ENCODE measurements at regions not wholly inside any gene's neighbourhood (a gene's known extent, or its start where the extent isn't known, plus 50 kb on each side); places are given as distances from the start of the nearest gene placed in this dataset.

DNA sequence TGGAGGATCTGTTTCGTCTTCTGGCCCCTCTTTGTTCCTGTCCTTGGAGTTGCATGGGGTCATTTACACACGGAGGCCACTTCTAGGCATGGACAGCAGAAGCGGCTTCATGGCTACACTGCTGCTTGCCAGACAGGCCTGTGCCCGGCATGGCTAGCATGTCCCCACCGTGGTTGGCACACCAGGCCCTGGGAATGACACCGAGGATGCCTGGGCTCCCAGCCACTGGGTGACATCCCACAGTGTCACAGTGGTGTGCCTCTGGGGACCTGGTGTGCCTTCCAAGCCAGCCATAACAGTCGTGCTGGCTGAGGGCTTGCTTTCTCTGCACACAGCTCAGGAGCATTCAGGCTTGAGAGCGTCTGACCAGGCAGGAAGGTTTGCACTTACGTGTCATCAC is 910.1 kb downstream of the TBC1D22A start:
- no peak for TF ChIP-seq GATA2 (IDR thresholded peaks at IDR 0.05; ENCODE audit: low read depth, low read length)
- no peak for TF ChIP-seq GATA3 (IDR thresholded peaks at IDR 0.05; ENCODE audit: low read depth, low read length)

DNA sequence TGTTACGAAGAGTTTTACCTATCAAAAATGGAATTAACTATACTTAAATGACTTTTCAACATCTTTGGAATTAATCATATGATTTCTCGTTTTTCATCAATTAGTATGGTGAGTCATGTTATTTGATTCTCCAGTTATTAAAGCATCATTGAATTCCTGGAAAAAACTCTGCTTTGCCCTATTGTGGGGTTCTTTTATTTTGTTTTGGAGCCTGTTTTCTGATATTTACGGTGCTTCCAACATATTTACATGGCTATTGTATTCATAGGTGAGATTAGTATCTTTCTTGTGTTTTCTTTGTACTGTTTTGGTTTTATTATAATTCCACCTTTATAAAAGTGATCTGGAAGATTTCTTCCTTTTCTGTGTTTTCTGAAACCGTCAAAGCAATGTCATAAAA is 902.7 kb downstream of the TBC1D22A start:
- TF ChIP-seq GATA3 (IDR thresholded peaks at IDR 0.05; ENCODE audit: low read depth, low read length) (no peak), GATA2 (IDR thresholded peaks at IDR 0.05; ENCODE audit: low read depth, low read length) (no peak)

DNA sequence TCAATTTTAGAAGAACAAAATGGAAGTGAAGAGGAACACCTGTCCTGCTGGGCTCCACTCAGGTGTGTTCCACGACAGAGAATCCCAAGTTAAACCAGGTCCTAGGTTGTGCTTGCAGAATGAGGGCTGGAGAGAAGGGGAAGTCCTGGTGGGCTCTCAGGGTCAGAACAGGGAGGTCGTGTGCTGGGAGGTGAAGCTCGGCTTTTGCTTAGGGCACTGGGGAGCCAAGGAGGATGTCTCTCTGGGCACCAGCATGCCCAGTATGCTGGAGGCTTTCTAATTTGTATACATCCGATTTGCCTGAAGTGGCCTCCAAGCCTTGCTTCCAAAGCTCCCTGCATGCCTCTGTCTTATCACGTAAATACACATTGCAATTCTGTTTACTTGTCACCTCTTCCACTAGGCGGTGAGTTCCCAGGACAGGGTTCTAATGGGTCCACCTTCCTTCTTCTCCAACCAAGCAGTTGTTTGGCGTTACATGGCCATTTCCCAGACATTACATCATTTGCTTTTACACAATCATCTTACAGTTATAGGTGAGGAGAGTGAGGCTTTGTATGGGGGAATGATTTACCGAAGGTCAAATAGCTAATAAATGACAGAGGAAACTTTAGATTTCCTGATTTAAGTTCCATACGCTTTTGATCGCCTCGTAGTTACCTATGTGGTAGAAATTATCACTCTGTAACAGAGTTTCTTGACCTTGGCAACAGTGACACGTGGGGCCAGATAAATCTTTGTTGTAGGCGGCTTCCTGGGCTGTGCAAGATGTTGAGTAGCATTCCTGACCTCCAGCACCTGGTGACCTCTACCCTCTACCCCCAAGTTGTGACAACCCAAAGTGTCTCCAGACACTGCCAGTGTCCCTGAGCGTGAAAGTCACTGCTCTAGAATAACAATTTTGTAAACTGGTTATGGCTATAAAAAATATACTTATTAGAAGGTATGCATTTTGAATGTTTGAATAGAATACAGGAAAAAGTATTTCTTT is 901.5 kb downstream of the TBC1D22A start:
- no peak for TF ChIP-seq GATA3 (IDR thresholded peaks at IDR 0.05; ENCODE audit: low read depth, low read length)
- TF ChIP-seq GATA2 (IDR thresholded peaks at IDR 0.05; ENCODE audit: low read depth, low read length), result no peak

DNA sequence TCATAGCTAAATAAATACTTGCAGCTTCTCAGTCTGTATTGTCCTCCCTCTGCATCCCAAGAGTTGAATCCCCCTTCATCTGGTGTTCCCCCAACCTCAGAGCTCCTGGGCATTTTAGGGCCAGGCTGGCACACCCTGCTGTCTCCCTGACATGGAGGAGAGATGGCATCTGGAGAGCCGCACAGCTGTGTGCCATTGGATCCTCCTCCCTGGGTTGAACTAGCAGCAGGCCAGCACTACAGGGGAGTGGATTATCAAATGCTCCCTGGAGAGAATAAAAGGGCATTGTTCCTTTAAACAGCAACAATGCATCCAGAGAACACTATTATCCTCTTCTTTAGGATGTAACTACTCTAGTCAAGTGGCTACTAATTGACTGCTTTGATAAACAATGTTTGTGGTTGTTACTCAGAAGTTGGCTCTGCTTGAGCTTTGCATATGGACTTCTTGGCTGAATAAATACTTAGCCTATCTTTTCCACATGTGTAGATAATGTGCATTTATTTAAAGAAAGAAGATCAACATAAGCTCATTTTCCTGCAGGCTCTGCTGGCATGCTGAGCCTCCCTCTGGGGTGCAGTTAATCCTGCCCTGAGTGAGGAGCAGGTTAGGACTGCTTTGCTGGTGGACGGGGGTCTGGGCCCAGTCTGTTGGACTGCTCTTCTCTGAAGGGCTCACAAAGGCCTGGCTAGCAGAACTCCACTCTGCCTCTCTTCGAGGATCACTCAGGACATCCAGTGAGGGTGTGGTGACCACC is 897.2 kb downstream of the TBC1D22A start:
- TF ChIP-seq GATA2 (IDR thresholded peaks at IDR 0.05; ENCODE audit: low read depth, low read length), result no peak
- TF ChIP-seq GATA3 (IDR thresholded peaks at IDR 0.05; ENCODE audit: low read depth, low read length), result no peak

DNA sequence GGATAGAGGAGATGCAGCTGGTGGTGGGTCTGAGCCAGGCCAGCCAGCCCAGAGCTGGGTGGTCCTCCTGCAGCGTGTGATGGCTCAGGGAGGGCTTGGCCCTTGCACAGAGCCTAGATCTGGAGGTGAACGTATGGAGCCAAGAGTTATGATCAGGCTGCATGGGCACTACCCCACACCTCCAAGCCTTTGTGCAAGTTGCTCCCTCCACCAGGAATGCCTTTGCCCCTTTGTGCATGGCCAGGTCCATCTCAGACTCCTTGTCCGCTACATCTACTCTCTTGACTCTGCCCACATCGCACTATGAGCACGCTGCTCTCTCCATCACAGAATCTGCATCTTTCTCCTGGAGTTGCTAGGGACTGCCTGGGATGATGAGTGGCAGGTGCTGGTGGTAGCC is 895.7 kb downstream of the TBC1D22A start:
- TF ChIP-seq GATA2 (IDR thresholded peaks at IDR 0.05; ENCODE audit: low read depth, low read length) (no peak), GATA3 (IDR thresholded peaks at IDR 0.05; ENCODE audit: low read depth, low read length) (no peak)

DNA sequence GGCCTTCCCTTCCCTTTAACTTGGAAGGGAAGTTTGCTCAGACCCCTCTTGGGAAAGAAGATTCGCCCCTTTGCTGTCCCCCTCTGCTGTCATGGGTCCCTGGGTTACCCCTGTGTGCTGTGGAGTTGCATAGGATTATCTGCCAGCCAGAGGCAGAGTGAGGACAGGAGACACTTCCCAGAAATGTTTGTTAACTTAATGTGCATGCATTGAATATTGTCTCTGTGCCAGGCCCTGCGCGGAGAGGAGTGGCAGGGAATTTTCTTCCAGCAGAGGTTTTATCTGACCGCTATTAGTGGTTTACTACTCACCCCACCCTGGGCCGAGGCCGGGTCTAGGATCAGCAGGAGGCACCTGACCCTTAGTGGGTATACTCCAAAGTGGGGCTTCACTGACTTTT is 894.8 kb downstream of the TBC1D22A start:
- TF ChIP-seq GATA2 (IDR thresholded peaks at IDR 0.05; ENCODE audit: low read depth, low read length) (no peak), GATA3 (IDR thresholded peaks at IDR 0.05; ENCODE audit: low read depth, low read length) (no peak)

- no peak for TF ChIP-seq GATA3 (IDR thresholded peaks at IDR 0.05; ENCODE audit: low read depth, low read length)
- TF ChIP-seq GATA2 (IDR thresholded peaks at IDR 0.05; ENCODE audit: low read depth, low read length), result no peak
Measured at GRCh38 chr22:47656806-47657205, 894.4 kb downstream of the TBC1D22A start.

- no peak for TF ChIP-seq GATA2 (IDR thresholded peaks at IDR 0.05; ENCODE audit: low read depth, low read length)
- no peak for TF ChIP-seq GATA3 (IDR thresholded peaks at IDR 0.05; ENCODE audit: low read depth, low read length)
Measured at GRCh38 chr22:47655930-47656329, 893.5 kb downstream of the TBC1D22A start.

- TF ChIP-seq GATA2 (IDR thresholded peaks at IDR 0.05; ENCODE audit: low read depth, low read length) (no peak), GATA3 (IDR thresholded peaks at IDR 0.05; ENCODE audit: low read depth, low read length) (no peak)
Measured at GRCh38 chr22:47654922-47655491, 892.6 kb downstream of the TBC1D22A start.

DNA sequence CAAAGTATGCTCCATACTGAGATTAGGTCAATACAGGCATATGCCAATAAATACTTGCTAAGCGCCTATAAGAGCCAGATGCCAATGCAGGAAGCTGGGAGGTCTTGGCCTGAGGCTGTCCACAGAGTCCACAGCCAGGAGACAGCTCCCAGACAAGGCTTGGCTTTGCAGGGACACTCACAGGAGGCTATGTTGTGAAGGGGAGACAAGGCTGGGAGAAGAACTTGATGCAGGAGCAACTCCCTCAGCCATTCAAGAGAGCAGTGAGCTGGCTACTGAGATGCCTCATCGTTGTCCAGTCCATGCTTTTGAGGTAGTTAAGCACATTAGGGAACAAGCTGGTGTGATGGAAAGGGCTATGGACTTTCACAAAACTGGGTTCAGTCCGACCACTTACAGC is 891.5 kb downstream of the TBC1D22A start:
- TF ChIP-seq GATA3 (IDR thresholded peaks at IDR 0.05; ENCODE audit: low read depth, low read length) (no peak), GATA2 (IDR thresholded peaks at IDR 0.05; ENCODE audit: low read depth, low read length) (no peak)

DNA sequence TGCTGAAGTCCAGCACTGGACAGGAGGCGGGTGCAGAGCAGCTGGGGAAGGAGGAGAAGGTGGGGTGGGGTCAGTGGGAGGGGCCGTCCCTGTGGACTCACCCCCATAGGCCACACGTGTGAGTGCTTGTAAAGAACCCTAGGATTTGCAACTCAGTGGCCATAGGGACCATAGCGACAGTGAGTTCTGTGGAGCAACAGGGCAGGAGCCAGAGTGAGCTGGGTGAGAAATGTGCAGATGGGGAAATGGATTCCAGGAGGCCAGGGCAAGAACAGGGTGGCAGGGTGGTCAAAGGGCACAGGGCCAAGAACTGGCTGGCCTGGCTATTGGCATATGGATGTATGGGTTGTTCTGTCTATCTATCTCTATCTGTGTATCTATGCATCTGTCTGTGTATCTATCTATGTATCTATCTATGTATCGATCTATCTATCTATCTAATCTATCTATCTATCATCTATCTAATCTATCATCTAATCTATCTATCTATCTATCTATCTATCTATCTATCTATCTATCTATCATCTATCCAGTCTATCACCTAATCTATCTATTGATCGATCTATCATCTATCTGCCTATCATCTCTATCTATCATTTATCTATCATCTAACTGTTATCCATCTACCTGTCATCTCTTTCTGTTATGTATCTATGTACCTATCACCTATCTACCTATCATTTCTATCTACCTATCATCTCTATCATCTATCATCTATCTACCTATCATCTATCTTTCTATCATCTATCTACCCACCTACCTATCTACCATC is 889.0 kb downstream of the TBC1D22A start:
- no peak for TF ChIP-seq GATA2 (IDR thresholded peaks at IDR 0.05; ENCODE audit: low read depth, low read length)
- 0 out of 2 replicates have a peak, but pooled peaks have one; percentile 16 for TF ChIP-seq GATA3 (IDR thresholded peaks at IDR 0.05; ENCODE audit: low read depth, low read length)

- TF ChIP-seq GATA3 (IDR thresholded peaks at IDR 0.05; ENCODE audit: low read depth, low read length), result no peak
- no peak for TF ChIP-seq GATA2 (IDR thresholded peaks at IDR 0.05; ENCODE audit: low read depth, low read length)
Measured at GRCh38 chr22:47647720-47648119, 885.3 kb downstream of the TBC1D22A start.

DNA sequence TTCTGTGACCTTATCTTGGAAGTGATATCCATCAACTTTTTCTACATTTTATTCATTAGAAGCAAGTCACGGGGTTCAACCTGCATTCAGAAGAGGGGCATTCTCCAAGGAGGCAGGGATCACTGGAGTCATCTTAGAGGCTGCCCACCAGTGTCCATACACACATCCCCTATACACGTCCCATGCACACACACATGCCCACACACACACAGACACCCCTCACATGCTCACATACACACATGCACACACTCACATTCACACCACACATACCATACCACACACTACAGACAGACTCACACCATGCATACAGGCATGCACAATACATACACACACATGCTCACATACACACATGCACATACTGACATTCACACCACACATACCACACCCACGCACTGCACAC is 884.7 kb downstream of the TBC1D22A start:
- TF ChIP-seq GATA3 (IDR thresholded peaks at IDR 0.05; ENCODE audit: low read depth, low read length) (no peak), GATA2 (IDR thresholded peaks at IDR 0.05; ENCODE audit: low read depth, low read length) (no peak)
